CD14-positive monocyte (primary cell): ENCODE measurements at regions not wholly inside any gene's neighbourhood (a gene's known extent, or its start where the extent isn't known, plus 50 kb on each side); places are given as distances from the start of the nearest gene placed in this dataset.

Experiments
- DNase-seq, 3 donors: peaks; one replicate each; pipeline ENCODE4 v3.0.0-alpha.2; 2011 to 2022
- H2AFZ ChIP-seq: 2 replicates; pipeline ENCODE4 v1.6.0; 2012; ENCODE audit warnings: mild to moderate bottlenecking, low read depth, low read length, inconsistent platforms; ENCODE audit not compliant: insufficient read depth, poor library complexity, severe bottlenecking
- H3K27ac ChIP-seq, 2 donors: 1 replicate in 1 of 2; 2 replicates in 1 of 2; pipeline ENCODE4 v1.5.1; 2012 to 2013; ENCODE audit warnings: low read length in 2 of 2, control low read depth in 1 of 2, inconsistent platforms in 1 of 2, low read depth in 1 of 2, mild to moderate bottlenecking in 1 of 2
- H3K27me3 ChIP-seq, 2 donors: one replicate each; pipeline versions ENCODE4 v1.6.0 to v1.6.1; 2011 to 2013; ENCODE audit warnings: low read length in 2 of 2; ENCODE audit not compliant: control insufficient read depth in 2 of 2, insufficient read depth in 2 of 2
- H3K36me3 ChIP-seq, 2 donors: replicated peaks in 1 of 2; 1 replicate in 1 of 2; 2 replicates in 1 of 2; pipeline versions ENCODE4 v1.5.1 to v1.6.1; 2012 to 2013; ENCODE audit warnings: low read length in 2 of 2, control low read depth in 1 of 2, inconsistent platforms in 1 of 2, mild to moderate bottlenecking in 1 of 2; ENCODE audit not compliant: insufficient read depth in 2 of 2, control insufficient read depth in 1 of 2
- H3K4me1 ChIP-seq, 2 donors: 1 replicate in 1 of 2; 2 replicates in 1 of 2; pipeline versions ENCODE4 v1.5.1 to v1.6.1; 2012 to 2013; ENCODE audit warnings: low read length in 2 of 2, control low read depth in 1 of 2, inconsistent platforms in 1 of 2, mild to moderate bottlenecking in 1 of 2, moderate library complexity in 1 of 2; ENCODE audit not compliant: insufficient read depth in 2 of 2, control insufficient read depth in 1 of 2
- H3K4me2 ChIP-seq: replicated peaks from 2 replicates; pipeline ENCODE3; 2012; ENCODE audit warnings: low read length, moderate library complexity, mild to moderate bottlenecking; ENCODE audit not compliant: poor library complexity, severe bottlenecking; ENCODE audit errors: extremely low read depth
- H3K4me3 ChIP-seq, 3 experiments: fragments of 200-600 bp in 1 of 3; sonication (generic) in 1 of 3; replicated peaks in 1 of 3; 1 replicate in 2 of 3; 2 replicates in 1 of 3; pipeline ENCODE4 v1.5.1; 2011 to 2013; ENCODE audit warnings: low read length in 3 of 3, mild to moderate bottlenecking in 3 of 3, control low read depth in 2 of 3, low read depth in 2 of 3, inconsistent platforms in 1 of 3, moderate library complexity in 1 of 3
- H3K79me2 ChIP-seq: 2 replicates; pipeline ENCODE4 v1.6.0; 2012; ENCODE audit warnings: mild to moderate bottlenecking, control low read depth, inconsistent platforms, low read length, moderate library complexity; ENCODE audit not compliant: insufficient read depth
- H3K9ac ChIP-seq: 2 replicates; pipeline ENCODE4 v1.6.0; 2017; ENCODE audit warnings: low read length, mild to moderate bottlenecking; ENCODE audit not compliant: insufficient read depth, poor library complexity, severe bottlenecking
- H3K9me3 ChIP-seq, 2 donors: replicated peaks in 1 of 2; 1 replicate in 1 of 2; 2 replicates in 1 of 2; pipeline versions ENCODE4 v1.5.1 to v1.6.1; 2012 to 2013; ENCODE audit warnings: low read length in 2 of 2, control low read depth in 1 of 2; ENCODE audit not compliant: control insufficient read depth in 1 of 2, insufficient read depth in 1 of 2
- H4K20me1 ChIP-seq: 2 replicates; pipeline ENCODE4 v1.6.0; 2012; ENCODE audit warnings: mild to moderate bottlenecking, low read length, control low read depth, moderate library complexity; ENCODE audit not compliant: insufficient read depth
- H3K27ac Mint-ChIP-seq, 7 donors: one replicate each; pipeline ENCODE4 v1.8.0; 2020; ENCODE audit warnings: mild to moderate bottlenecking in 7 of 7, mixed read lengths in 7 of 7, moderate library complexity in 6 of 7, inconsistent platforms in 2 of 7
- H3K27me3 Mint-ChIP-seq, 3 donors: one replicate each; pipeline ENCODE4 v1.8.0; 2021 to 2022; ENCODE audit warnings: low read depth in 3 of 3, mild to moderate bottlenecking in 3 of 3, mixed read lengths in 3 of 3, moderate library complexity in 3 of 3, inconsistent platforms in 1 of 3
- H3K36me3 Mint-ChIP-seq, 2 donors: one replicate each; pipeline ENCODE4 v1.8.0; 2020; ENCODE audit warnings: mixed read lengths in 2 of 2, inconsistent platforms in 1 of 2, mild to moderate bottlenecking in 1 of 2
- H3K4me1 Mint-ChIP-seq: one replicate; pipeline ENCODE4 v1.8.0; 2020; ENCODE audit warnings: mild to moderate bottlenecking, mixed read lengths
- H3K4me3 Mint-ChIP-seq, 2 donors: one replicate each; pipeline ENCODE4 v1.8.0; 2020; ENCODE audit warnings: mild to moderate bottlenecking in 2 of 2, mixed read lengths in 2 of 2, moderate library complexity in 1 of 2
- H3K9me3 Mint-ChIP-seq, 7 donors: one replicate each; pipeline ENCODE4 v1.8.0; 2020 to 2022; ENCODE audit warnings: mixed read lengths in 7 of 7, mild to moderate bottlenecking in 6 of 7, moderate library complexity in 6 of 7, inconsistent platforms in 2 of 7
- WGBS: methylation state at CpG from one replicate; pipeline ENCODE4 v1.1.5; 2013; ENCODE audit warnings: missing lambda C conversion rate; ENCODE audit not compliant: insufficient coverage; 5-methylcytosine and 5-hydroxymethylcytosine counted together
- intact Hi-C, 2 donors: fragments of 100-400 bp; cut with micrococcal nuclease; formaldehyde crosslinking; loops; one replicate each; pipeline versions ENCODE4 v1.15.0 to v1.15.1; 2023
- TF ChIP-seq, protein P1 (sequence below): fragments of 200-600 bp; IDR thresholded peaks from one replicate; pipeline ENCODE4 v1.8.0; 2022; ENCODE audit warnings: antibody characterized with exemption, mild to moderate bottlenecking

GRCh38 chr6:134534708-134535149, 216.8 kb upstream of the SGK1 start:
- Mint-ChIP-seq H3K9me3 (peaks cover 0 to 9% (median 2%) of the 10 kb centered on the region in 7 donors), H3K4me1 (peaks cover 11% of the 10 kb centered on the region), H3K27me3 (peaks cover 0 to 6% (median 3%) of the 10 kb centered on the region in 3 donors), H3K4me3 (no peak overlapping the region), H3K27ac (no peak overlapping the region), H3K36me3 (no peaks in the 10 kb centered on the region)
- H2AFZ ChIP-seq: no peak overlapping the region
- intact Hi-C loops: loop anchor here in 1 of 2 donors (5.0 kb wide), 1 partner anchor 98 kb away; no protein-coding TSS in a partner anchor
- no peaks in the 10 kb centered on the region for H3K36me3 ChIP-seq
- H3K79me2 ChIP-seq: no peaks in the 10 kb centered on the region
- TF ChIP-seq, protein P1, sequence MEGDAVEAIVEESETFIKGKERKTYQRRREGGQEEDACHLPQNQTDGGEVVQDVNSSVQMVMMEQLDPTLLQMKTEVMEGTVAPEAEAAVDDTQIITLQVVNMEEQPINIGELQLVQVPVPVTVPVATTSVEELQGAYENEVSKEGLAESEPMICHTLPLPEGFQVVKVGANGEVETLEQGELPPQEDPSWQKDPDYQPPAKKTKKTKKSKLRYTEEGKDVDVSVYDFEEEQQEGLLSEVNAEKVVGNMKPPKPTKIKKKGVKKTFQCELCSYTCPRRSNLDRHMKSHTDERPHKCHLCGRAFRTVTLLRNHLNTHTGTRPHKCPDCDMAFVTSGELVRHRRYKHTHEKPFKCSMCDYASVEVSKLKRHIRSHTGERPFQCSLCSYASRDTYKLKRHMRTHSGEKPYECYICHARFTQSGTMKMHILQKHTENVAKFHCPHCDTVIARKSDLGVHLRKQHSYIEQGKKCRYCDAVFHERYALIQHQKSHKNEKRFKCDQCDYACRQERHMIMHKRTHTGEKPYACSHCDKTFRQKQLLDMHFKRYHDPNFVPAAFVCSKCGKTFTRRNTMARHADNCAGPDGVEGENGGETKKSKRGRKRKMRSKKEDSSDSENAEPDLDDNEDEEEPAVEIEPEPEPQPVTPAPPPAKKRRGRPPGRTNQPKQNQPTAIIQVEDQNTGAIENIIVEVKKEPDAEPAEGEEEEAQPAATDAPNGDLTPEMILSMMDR: no peak
- WGBS: 100% methylated on average over 1 of the region's 2 CpGs
- no peak overlapping the region for H3K4me3 ChIP-seq
- no peaks in the 10 kb centered on the region for H4K20me1 ChIP-seq
- no peak overlapping the region for H3K27ac ChIP-seq
- no peaks in the 10 kb centered on the region for H3K27me3 ChIP-seq
- peaks cover 2 to 3% of the 10 kb centered on the region in 2 donors for H3K4me1 ChIP-seq
- no peaks in the 10 kb centered on the region for H3K9me3 ChIP-seq
- H3K4me2 ChIP-seq: no peak overlapping the region
- no peak overlapping the region for H3K9ac ChIP-seq
- peak in 1 of 3 donors; percentile 37 for DNase-seq

DNA sequence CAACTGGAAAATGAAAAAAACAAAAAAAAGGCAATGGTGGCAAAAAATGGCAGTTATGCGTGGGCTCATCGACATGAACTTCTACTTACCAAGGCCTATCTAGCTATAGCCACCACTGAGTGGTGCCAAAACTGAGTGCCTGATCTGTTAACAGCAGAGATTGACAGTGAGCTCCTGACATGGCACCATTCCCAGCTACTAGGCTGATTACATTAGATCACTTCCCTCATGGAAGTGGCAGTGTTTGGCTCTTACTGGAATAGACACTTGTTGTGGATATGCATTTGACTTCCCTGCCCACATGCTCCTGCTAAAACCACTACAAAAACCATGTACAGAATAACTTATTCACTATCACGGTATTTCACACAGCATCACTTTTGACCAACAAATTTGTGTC, 216.1 kb upstream of the SGK1 start:
- Mint-ChIP-seq H3K4me1 (peaks cover 16% of the 10 kb centered on the region), H3K36me3 (no peaks in the 10 kb centered on the region), H3K9me3 (peaks cover 0 to 9% (median 3%) of the 10 kb centered on the region in 7 donors), H3K27ac (no peak overlapping the region), H3K27me3 (peaks cover 0 to 6% (median 3%) of the 10 kb centered on the region in 3 donors), H3K4me3 (no peak overlapping the region)
- Histone ChIP-seq H3K27me3 (no peaks in the 10 kb centered on the region), H3K4me3 (no peak overlapping the region), H3K4me2 (no peak overlapping the region), H3K36me3 (no peaks in the 10 kb centered on the region), H3K4me1 (peaks cover 3 to 5% of the 10 kb centered on the region in 2 donors), H2AFZ (no peak overlapping the region), H3K79me2 (no peaks in the 10 kb centered on the region), H3K27ac (no peak overlapping the region), H4K20me1 (no peaks in the 10 kb centered on the region), H3K9ac (no peak overlapping the region), H3K9me3 (no peaks in the 10 kb centered on the region)
- 95% methylated on average over 3 of the region's 3 CpGs for WGBS
- TF ChIP-seq, protein P1: no peak
- intact Hi-C loops: loop anchor here in 1 of 2 donors (5.0 kb wide), 1 partner anchor 98 kb away; no protein-coding TSS in a partner anchor
- no peak for DNase-seq
